Stimulated activated effector memory CD8-positive, alpha-beta T cell treated with anti-CD3 and anti-CD28 coated beads, Interleukin-12 subunit alpha, Interleukin-12 subunit beta, amount 100 ng/mL, for 72 hours (primary cell): ENCODE measurements at regions not wholly inside any gene's neighbourhood (a gene's known extent, or its start where the extent isn't known, plus 50 kb on each side); places are given as distances from the start of the nearest gene placed in this dataset.

Experiments used
- ATAC-seq: fragments of 150-1000 bp; cut with Tn5 transposase; 2 replicates; pipeline ENCODE4 v1.10.0; 2021
- DNase-seq, 2 donors: peaks; one replicate each; pipeline ENCODE4 v3.0.0; 2021 to 2022; ENCODE audit warnings: low spot score in 2 of 2
- H3K27ac Mint-ChIP-seq: one replicate; pipeline ENCODE4 v1.8.0; 2022; ENCODE audit warnings: mild to moderate bottlenecking, mixed read lengths
- H3K36me3 Mint-ChIP-seq: one replicate; pipeline ENCODE4 v1.8.0; 2022; ENCODE audit warnings: mild to moderate bottlenecking, mixed read lengths
- H3K4me1 Mint-ChIP-seq: one replicate; pipeline ENCODE4 v1.8.0; 2022; ENCODE audit warnings: mixed read lengths
- H3K4me3 Mint-ChIP-seq: one replicate; pipeline ENCODE4 v1.8.0; 2022; ENCODE audit warnings: mild to moderate bottlenecking, mixed read lengths
- H3K9me3 Mint-ChIP-seq: one replicate; pipeline ENCODE4 v1.8.0; 2022; ENCODE audit warnings: mixed read lengths

DNA sequence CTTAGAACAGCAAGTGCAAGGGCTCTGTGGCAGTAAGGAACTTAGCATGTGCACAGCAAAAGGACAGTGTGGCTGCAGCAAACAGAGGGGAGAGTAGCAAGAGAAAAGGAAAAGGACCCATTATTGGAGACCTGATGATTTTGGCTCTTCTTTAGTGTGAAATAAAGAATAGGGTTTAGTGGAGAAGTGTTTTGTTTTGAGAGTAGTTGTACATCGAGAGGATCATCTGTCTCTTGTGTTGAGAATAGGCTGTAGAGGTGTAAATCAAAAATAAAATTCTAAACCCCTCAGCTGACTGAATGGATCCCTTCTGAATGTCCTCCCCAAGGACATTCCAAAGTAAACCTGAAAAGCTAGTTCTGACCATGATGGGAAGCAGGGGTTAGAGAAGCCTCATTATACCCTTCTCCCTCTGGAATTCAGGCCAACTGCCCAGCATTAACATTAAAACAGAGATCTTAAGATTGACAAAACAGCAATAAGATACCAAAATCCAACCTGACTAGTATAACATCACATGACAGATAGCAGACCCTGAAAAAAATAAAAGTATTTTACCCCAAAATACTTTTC lies 73.6 kb upstream of the OBI1 start:
- no peaks in the 10 kb centered on the region for H3K36me3 Mint-ChIP-seq
- ATAC-seq (no peak), DNase-seq (no peak)
- H3K4me1 Mint-ChIP-seq = no peaks in the 10 kb centered on the region
- no peaks in the 10 kb centered on the region for H3K9me3 Mint-ChIP-seq
- H3K4me3 Mint-ChIP-seq = no peak overlapping the region
- no peak overlapping the region for H3K27ac Mint-ChIP-seq

DNA sequence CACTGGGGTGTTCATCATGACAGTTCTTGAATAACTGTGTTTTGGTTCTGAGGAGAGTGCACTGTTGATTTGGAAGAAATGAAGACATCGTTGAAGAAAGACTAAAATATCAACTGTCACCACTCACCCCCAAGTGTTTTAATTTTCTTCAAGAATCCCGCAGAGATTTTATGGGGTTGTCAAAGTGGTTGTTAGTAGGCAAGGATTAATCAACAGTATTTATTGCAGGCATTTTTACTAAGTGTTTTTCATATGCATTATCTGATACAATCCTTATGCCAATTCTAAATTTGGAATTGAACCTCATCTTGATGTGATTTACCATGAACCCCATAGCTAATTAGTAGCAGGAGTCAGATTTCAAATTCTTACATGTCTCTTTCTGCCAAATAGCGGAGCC lies 63.7 kb upstream of the OBI1 start:
- no peak overlapping the region for H3K27ac Mint-ChIP-seq
- H3K9me3 Mint-ChIP-seq = no peaks in the 10 kb centered on the region
- no peak overlapping the region for H3K4me3 Mint-ChIP-seq
- no peak for ATAC-seq
- no peak for DNase-seq
- no peaks in the 10 kb centered on the region for H3K4me1 Mint-ChIP-seq
- H3K36me3 Mint-ChIP-seq = no peaks in the 10 kb centered on the region

DNA sequence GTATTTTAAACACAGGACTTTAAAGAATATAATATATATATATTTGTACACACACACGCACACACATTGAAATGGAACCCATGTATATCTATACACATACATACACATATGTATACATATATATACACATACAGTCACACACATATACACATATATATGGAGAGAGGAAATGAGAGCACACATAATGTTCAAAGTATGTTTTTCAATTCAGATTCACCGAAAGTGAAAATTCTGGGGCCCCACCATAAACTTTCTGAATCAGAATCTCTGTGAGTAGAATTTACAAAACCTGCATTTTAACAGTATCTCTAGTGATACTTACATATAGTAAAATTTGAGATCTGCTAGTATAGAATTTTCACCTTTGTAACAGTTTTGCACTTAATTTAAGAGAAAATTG lies 60.4 kb upstream of the OBI1 start:
- no peak overlapping the region for H3K27ac Mint-ChIP-seq
- no peaks in the 10 kb centered on the region for H3K4me1 Mint-ChIP-seq
- DNase-seq (no peak), ATAC-seq (no peak)
- no peaks in the 10 kb centered on the region for H3K9me3 Mint-ChIP-seq
- no peaks in the 10 kb centered on the region for H3K36me3 Mint-ChIP-seq
- H3K4me3 Mint-ChIP-seq = no peak overlapping the region

DNA sequence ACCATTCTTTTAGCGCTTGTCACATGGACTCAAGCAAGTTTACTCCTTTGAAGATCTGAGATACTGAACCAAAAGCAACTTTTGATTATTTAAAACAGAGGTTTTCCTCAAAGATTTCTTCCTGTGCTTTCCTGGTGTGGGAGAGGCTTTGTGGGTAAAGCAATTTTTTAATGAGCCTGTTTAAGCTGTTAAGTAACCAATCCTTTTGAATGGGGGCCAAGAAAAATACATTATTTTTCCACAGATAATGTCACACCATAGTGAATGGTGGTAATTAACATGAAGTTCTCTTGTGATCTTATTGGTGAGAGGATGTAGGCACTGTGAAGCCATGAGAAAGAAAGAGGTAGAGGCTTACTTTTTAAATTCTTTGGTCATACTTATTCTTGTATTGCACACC lies 55.8 kb upstream of the OBI1 start:
- Mint-ChIP-seq H3K36me3 (no peaks in the 10 kb centered on the region), H3K4me3 (no peak overlapping the region), H3K9me3 (no peaks in the 10 kb centered on the region), H3K4me1 (no peaks in the 10 kb centered on the region), H3K27ac (no peak overlapping the region)
- DNase-seq (no peak), ATAC-seq (no peak)

DNA sequence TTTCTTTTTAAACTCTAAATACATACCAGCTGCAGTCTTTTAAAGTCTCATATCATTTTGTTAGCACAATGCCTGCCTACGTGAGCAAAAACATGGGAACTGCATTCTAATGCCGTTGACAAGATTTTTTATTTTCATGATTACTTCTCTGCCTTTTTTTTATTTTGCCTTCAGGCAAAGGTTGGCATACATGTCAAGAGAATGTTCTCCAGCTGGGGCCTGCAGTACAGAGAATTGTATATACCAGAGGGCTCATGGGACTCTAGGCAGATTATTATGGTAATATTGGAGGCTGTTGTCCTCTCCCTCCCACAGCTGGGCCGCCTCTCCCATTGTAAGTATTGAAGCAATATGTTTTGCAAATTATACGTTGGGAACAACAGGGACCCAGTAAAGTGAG lies 53.9 kb upstream of the OBI1 start:
- H3K27ac Mint-ChIP-seq = no peak overlapping the region
- H3K36me3 Mint-ChIP-seq = no peaks in the 10 kb centered on the region
- no peaks in the 10 kb centered on the region for H3K4me1 Mint-ChIP-seq
- DNase-seq (no peak), ATAC-seq (no peak)
- no peaks in the 10 kb centered on the region for H3K9me3 Mint-ChIP-seq
- H3K4me3 Mint-ChIP-seq = no peak overlapping the region

DNA sequence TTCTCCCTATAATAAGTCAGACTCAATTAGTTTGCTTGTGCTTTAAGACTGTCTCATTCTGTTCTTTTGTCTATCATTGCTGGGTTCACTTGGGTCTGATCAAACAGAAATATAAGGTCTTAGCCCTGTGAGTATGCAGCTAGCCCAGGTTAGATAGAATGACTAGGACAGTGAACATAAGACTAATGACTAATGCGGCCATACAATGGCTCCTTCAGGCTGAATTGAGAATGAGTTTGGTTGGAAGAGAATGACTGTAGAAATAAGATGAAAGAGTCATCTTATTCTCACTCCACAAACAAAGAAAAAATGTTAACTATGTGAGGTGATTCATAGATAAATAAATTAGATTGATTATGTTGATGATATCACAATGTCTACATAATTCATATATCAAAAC lies 50.1 kb upstream of the OBI1 start:
- DNase-seq = no peak
- Mint-ChIP-seq H3K9me3 (peaks cover 2% of the 10 kb centered on the region), H3K4me1 (no peaks in the 10 kb centered on the region), H3K4me3 (no peak overlapping the region), H3K36me3 (no peaks in the 10 kb centered on the region), H3K27ac (no peak overlapping the region)
- no peak for ATAC-seq
